Right atrium auricular region (tissue), 2 donors: ENCODE measurements at regions not wholly inside any gene's neighbourhood (a gene's known extent, or its start where the extent isn't known, plus 50 kb on each side); places are given as distances from the start of the nearest gene placed in this dataset.

Experiments used
- DNase-seq: peaks from one replicate; pipeline ENCODE4 v3.0.0-alpha.2; 2019; ENCODE audit warnings: low spot score
- H3K27ac ChIP-seq, 2 donors: fragments of 200-600 bp; sonication (generic); 1 replicate in 1 of 2; 2 replicates in 1 of 2; pipeline ENCODE4 v1.5.1; 2016 to 2019
- H3K27me3 ChIP-seq, 2 donors: fragments of 200-600 bp; sonication (generic); one replicate each; pipeline versions ENCODE4 v1.5.1 to v1.6.0; 2017 to 2019
- H3K36me3 ChIP-seq: fragments of 200-600 bp; sonication (generic); one replicate; pipeline ENCODE4 v1.5.1; 2016
- H3K4me1 ChIP-seq, 2 donors: fragments of 200-600 bp; sonication (generic); one replicate each; pipeline versions ENCODE4 v1.5.1 to v1.6.0; 2017 to 2019
- H3K4me3 ChIP-seq, 2 donors: fragments of 200-600 bp; sonication (generic); 1 replicate in 1 of 2; 2 replicates in 1 of 2; pipeline ENCODE4 v1.5.1; 2017 to 2019; ENCODE audit warnings: mild to moderate bottlenecking in 1 of 2, moderate library complexity in 1 of 2
- H3K9me3 ChIP-seq, 2 donors: fragments of 200-600 bp; sonication (generic); one replicate each; pipeline ENCODE4 v1.5.1; 2019
- TF ChIP-seq, protein P1 (sequence below), 2 donors: fragments of 200-600 bp; sonication (generic); IDR thresholded peaks; one replicate each; pipeline ENCODE4 v1.5.1; 2019; ENCODE audit warnings: antibody characterized with exemption in 2 of 2

DNA sequence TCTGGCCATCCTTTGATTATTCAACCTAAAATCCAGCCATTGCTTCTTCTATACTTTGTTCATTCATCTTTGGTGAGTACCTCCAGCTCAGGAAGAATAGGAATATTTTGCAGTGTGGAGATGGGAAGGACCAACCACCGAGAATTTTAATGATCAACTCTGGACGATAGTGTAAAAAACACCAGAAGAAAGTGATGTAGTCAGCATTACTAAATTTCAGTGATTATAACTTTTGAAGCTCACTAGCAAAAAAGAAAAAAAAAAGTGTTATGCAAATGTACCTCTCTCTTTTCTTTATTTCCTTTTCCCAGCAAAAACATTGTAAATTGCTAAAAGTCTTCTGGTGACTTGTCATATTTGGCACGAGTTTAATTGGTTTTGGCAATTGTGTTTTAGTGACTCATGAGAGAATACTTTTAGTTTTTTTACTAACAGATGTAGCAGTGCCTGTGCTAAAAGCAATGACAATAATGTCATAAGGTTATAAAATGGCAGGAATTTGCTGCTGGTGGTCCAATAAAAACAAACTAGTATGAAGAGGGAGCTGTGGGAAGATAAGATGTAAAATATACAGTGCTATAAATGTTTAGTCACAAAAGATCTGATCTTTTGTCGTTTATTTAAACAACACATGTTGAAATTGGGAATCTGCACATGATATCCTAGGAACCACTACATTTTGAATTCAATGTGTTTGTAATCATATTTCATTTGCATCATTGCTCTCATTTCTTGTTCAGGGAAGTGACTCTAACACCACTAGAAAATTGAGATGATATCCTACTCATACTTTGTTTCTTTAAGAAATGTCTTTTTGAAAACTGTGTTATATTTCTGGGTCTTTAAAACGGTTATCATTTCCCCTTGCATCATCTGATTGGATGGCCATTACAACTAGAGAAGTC is 81.3 kb upstream of the ERCC6L2 start:
- no peak for DNase-seq
- H3K27ac ChIP-seq: peak overlapping the region in 1 of 2 donors; percentile 28
- TF ChIP-seq, protein P1, sequence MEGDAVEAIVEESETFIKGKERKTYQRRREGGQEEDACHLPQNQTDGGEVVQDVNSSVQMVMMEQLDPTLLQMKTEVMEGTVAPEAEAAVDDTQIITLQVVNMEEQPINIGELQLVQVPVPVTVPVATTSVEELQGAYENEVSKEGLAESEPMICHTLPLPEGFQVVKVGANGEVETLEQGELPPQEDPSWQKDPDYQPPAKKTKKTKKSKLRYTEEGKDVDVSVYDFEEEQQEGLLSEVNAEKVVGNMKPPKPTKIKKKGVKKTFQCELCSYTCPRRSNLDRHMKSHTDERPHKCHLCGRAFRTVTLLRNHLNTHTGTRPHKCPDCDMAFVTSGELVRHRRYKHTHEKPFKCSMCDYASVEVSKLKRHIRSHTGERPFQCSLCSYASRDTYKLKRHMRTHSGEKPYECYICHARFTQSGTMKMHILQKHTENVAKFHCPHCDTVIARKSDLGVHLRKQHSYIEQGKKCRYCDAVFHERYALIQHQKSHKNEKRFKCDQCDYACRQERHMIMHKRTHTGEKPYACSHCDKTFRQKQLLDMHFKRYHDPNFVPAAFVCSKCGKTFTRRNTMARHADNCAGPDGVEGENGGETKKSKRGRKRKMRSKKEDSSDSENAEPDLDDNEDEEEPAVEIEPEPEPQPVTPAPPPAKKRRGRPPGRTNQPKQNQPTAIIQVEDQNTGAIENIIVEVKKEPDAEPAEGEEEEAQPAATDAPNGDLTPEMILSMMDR (IDR thresholded peaks at IDR 0.05): no peak
- no peaks in the 10 kb centered on the region for H3K27me3 ChIP-seq
- no peaks in the 10 kb centered on the region for H3K4me1 ChIP-seq
- H3K4me3 ChIP-seq: no peak overlapping the region
- no peaks in the 10 kb centered on the region for H3K36me3 ChIP-seq
- H3K9me3 ChIP-seq: no peaks in the 10 kb centered on the region

DNA sequence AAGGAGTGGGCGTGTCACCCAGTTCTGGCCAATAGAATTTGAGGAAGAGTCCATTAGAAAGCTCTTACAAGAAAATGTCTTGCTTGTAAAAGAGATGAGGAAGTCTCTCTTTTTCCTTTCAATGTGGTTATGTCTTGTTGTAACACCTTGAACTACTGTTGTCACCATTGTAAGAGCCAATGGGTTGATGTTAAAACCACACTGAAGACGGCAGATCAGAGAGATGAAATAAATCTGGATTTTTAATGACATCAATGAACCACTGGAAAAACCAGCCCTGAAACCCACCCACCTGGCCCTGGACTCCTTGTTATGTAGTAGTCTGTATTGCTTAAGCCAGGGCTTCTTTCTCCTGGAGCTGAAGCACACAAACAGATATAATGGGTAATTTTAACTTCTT is 83.8 kb upstream of the ERCC6L2 start:
- no peaks in the 10 kb centered on the region for H3K27me3 ChIP-seq
- TF ChIP-seq, protein P1 (IDR thresholded peaks at IDR 0.05): no peak
- no peak overlapping the region for H3K27ac ChIP-seq
- H3K9me3 ChIP-seq: no peaks in the 10 kb centered on the region
- no peak overlapping the region for H3K4me3 ChIP-seq
- no peaks in the 10 kb centered on the region for H3K4me1 ChIP-seq
- no peaks in the 10 kb centered on the region for H3K36me3 ChIP-seq
- DNase-seq: no peak

DNA sequence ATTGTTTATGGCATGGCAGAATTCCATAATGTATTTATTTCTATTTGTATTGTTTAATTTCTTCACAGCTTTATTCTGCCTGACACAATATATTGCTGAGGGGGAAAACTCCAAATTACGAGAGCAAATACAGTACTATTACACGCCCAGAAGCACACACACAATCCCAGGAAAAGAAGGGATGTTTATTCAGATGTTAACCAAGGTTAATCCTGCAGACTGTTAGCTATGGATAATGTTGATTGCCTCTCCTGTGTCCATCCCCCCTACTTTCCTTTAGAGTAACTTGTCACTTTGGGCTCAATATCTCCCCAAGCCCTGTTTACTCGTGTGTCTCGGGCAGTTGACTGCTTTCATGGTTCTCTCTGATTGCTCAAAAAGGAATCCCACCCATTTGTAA is 84.2 kb upstream of the ERCC6L2 start:
- no peak overlapping the region for H3K4me3 ChIP-seq
- TF ChIP-seq, protein P1 (IDR thresholded peaks at IDR 0.05): no peak
- H3K27ac ChIP-seq: no peak overlapping the region
- no peak for DNase-seq
- no peaks in the 10 kb centered on the region for H3K9me3 ChIP-seq
- H3K27me3 ChIP-seq: no peaks in the 10 kb centered on the region
- H3K36me3 ChIP-seq: no peaks in the 10 kb centered on the region
- no peaks in the 10 kb centered on the region for H3K4me1 ChIP-seq

DNA sequence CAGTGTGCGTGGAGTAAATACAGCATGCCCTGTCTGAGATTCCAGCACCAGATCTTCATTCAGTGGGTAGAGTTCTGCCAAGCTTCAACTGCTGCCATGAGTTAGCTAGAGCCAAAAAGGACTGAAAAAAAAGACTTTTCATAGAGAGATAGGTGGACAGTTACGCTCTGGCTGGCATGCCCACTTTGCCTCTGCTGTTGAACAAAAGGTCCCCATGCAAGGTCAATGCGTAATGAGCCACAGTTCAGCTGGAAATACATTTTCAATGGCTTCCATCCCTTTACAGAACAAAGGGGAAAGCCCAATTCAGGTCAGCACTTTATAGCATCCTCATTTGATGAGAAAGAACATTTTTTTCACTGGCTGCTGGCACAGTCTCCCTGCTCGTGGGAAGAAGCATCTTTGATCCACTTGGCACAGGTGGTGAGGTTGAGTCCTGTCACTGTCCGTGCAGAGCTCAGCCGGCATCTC is 86.9 kb upstream of the ERCC6L2 start:
- no peak overlapping the region for H3K4me3 ChIP-seq
- no peaks in the 10 kb centered on the region for H3K27me3 ChIP-seq
- TF ChIP-seq, protein P1 (IDR thresholded peaks at IDR 0.05): no peak
- no peaks in the 10 kb centered on the region for H3K36me3 ChIP-seq
- H3K4me1 ChIP-seq: no peaks in the 10 kb centered on the region
- H3K9me3 ChIP-seq: no peaks in the 10 kb centered on the region
- no peak overlapping the region for H3K27ac ChIP-seq
- no peak for DNase-seq

DNA sequence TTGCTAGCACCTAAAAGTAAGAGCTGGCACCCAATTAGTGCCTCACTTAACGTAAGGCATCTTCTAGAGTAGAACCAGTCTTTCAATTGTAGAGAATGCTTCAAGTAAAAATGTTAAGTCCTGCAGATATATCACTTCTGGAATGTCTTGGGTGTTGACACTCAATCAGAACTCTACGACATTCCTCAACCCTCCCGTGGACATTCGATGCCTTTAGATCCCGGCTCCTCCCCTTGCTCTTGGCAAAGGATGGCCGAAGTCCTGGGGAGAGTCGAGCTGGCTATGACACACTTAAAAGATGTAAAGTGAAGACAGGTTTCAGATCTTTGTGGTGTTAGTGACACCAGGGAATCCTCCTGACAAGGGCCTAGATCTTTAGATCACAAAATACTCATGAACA is 87.5 kb upstream of the ERCC6L2 start:
- Histone ChIP-seq H3K27me3 (no peaks in the 10 kb centered on the region), H3K4me3 (no peak overlapping the region), H3K4me1 (no peaks in the 10 kb centered on the region), H3K27ac (no peak overlapping the region), H3K36me3 (no peaks in the 10 kb centered on the region), H3K9me3 (no peaks in the 10 kb centered on the region)
- TF ChIP-seq, protein P1 (IDR thresholded peaks at IDR 0.05): no peak
- no peak for DNase-seq
